ENCODE measurements at regions not wholly inside any gene's neighbourhood (a gene's known extent, or its start where the extent isn't known, plus 50 kb on each side); places are given as distances from the start of the nearest gene placed in this dataset.

DNA sequence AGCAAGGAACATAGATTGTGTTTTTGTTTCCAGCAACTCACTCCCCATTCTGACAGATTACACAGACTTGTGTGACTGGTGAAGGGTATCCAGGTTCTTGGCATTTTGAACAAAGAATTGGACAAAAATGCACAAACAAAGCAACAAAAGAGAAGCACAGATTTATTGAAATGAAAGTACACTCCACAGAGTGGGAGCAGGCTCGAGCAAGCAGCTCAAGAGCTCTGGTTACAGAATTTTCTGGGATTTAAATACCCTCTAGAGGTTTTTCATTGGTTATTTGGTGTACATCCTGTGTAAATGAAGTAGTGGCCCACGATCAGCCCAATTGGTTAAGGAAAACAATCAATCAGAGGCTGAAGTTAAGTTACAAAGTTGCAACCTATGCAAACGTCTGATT, 155.0 kb upstream of the JADE1 start:
- 0% methylated on average over 3 of the region's 3 CpGs for WGBS (ENCODE audit: low lambda C conversion rate)
- Histone ChIP-seq H3K9me3 (ENCODE audit: low read length) (peaks cover 11% of the 10 kb centered on the region), H3K79me2 (ENCODE audit: insufficient read depth, low read length) (no peaks in the 10 kb centered on the region), H3K27ac (ENCODE audit: extremely low read length, insufficient read depth, low read length) (no peak overlapping the region), H3K9ac (ENCODE audit: insufficient read depth, low read depth, low read length) (no peak overlapping the region), H3K4me3 (replicated peaks in 1 of 3; ENCODE audit: insufficient read depth in 1 of 3, low read depth in 2 of 3, low read length in 3 of 3) (no peak overlapping the region), H2AFZ (ENCODE audit: low read length) (no peak overlapping the region), H3K4me1 (ENCODE audit: insufficient read depth, low read length) (peaks cover 15% of the 10 kb centered on the region), H3K27me3 (ENCODE audit: control insufficient read depth in 1 of 2, insufficient read depth in 2 of 2, low read length in 2 of 2) (no peaks in the 10 kb centered on the region), H4K20me1 (ENCODE audit: insufficient read depth, low read length) (no peaks in the 10 kb centered on the region), H3K4me2 (ENCODE audit: low read depth, low read length) (no peak overlapping the region), H3K36me3 (replicated peaks in 1 of 2; ENCODE audit: control insufficient read depth in 1 of 2, insufficient read depth in 2 of 2, low read length in 2 of 2) (no peaks in the 10 kb centered on the region)
- no TSS peak for BruUV-seq (replicated peaks)
- POLR2A ChIA-PET: no interaction called here
- no peak for ATAC-seq
- in situ Hi-C loops (cut with HindIII; ENCODE audit: extremely low pct_ligation_motif_present, low pct_unique_long_range_greater_than_20kb): no loop called here
- TF ChIP-seq SAFB2 (CRISPR knock-in tag; IDR thresholded peaks at IDR 0.05; ENCODE audit: borderline replicate concordance, low read depth) (no peak), ZNF20 (CRISPR knock-in tag; IDR thresholded peaks at IDR 0.05) (peak; percentile 95)
- intact Hi-C loops (cut with micrococcal nuclease; ENCODE audit: unreplicated experiment): no loop called here
- no peak for DNase-seq (ENCODE audit: low spot score)
- CTCF ChIA-PET (ENCODE audit: low intra/inter-chr PET ratio, low total read pairs): no interaction called here
- no peak for FAIRE-seq

DNA sequence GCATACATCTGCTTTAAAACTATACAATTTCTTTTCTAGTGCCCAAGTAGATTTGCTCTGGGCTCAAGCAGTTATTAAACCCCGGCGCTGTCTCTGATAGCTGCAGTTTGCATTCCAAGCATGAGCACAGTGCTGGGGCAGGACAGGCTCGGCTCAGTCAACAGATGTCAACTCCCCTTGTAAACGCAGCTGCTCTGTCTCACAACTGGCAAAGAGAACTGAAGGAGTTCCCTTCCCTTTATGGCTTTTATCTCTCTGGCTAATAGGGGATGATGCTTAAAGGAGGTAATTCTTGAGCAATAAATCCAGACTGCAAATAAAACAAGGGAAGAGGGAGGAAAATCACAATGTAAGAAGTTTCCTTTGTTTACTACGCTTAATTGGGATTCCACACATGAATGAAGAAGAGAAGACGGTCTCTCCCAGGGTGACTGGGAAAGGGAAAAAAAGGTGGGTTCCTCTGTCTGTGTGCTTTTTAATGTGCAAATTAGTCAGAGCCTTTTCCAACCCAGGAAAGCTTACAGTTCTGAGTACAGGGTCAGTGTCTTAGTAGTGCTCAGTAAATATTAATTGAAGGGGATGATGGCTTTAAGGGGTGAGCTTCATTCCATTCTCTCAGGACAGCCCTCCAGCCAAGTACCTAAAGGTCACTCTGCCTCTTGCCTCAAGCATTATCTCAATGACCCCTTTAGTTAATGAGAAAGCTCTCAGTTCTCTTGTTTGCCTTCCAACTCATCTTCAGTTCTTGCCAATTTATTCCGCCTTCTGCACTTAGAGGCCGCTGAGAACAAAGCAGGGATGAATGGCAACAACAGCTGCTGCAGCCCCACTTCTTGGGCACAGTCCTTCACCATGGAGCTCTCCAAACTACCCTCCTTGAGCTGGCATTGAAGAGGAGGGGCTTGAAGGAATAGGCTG, 155.7 kb upstream of the JADE1 start:
- Histone ChIP-seq H3K9ac (ENCODE audit: insufficient read depth, low read depth, low read length) (no peak overlapping the region), H3K9me3 (ENCODE audit: low read length) (peaks cover 11% of the 10 kb centered on the region), H3K27me3 (ENCODE audit: control insufficient read depth in 1 of 2, insufficient read depth in 2 of 2, low read length in 2 of 2) (no peaks in the 10 kb centered on the region), H3K4me3 (replicated peaks in 1 of 3; ENCODE audit: insufficient read depth in 1 of 3, low read depth in 2 of 3, low read length in 3 of 3) (no peak overlapping the region), H3K4me2 (ENCODE audit: low read depth, low read length) (no peak overlapping the region), H2AFZ (ENCODE audit: low read length) (no peak overlapping the region), H3K27ac (ENCODE audit: extremely low read length, insufficient read depth, low read length) (no peak overlapping the region), H3K36me3 (replicated peaks in 1 of 2; ENCODE audit: control insufficient read depth in 1 of 2, insufficient read depth in 2 of 2, low read length in 2 of 2) (no peaks in the 10 kb centered on the region), H4K20me1 (ENCODE audit: insufficient read depth, low read length) (no peaks in the 10 kb centered on the region), H3K4me1 (ENCODE audit: insufficient read depth, low read length) (peaks cover 20% of the 10 kb centered on the region), H3K79me2 (ENCODE audit: insufficient read depth, low read length) (no peaks in the 10 kb centered on the region)
- in situ Hi-C loops (cut with HindIII; ENCODE audit: extremely low pct_ligation_motif_present, low pct_unique_long_range_greater_than_20kb): no loop called here
- no TSS peak for BruUV-seq (replicated peaks)
- POLR2A ChIA-PET: no interaction called here
- no peak for TF ChIP-seq EEA1 (CRISPR knock-in tag; IDR thresholded peaks at IDR 0.05; ENCODE audit: borderline replicate concordance)
- DNase-seq (ENCODE audit: low spot score) (no peak), FAIRE-seq (no peak), ATAC-seq (no peak)
- WGBS (ENCODE audit: low lambda C conversion rate): 32% methylated on average over 8 of the region's 8 CpGs
- intact Hi-C loops (cut with micrococcal nuclease; ENCODE audit: unreplicated experiment): no loop called here
- CTCF ChIA-PET (ENCODE audit: low intra/inter-chr PET ratio, low total read pairs): no interaction called here

All from HepG2 (cell line).